GF-D8 (cell line): ENCODE measurements at regions not wholly inside any gene's neighbourhood (a gene's known extent, or its start where the extent isn't known, plus 50 kb on each side); places are given as distances from the start of the nearest gene placed in this dataset.

Source experiments
- DNase-seq: peaks from one replicate; lab custom pipeline; 2025; lab: John Stamatoyannopoulos, UW

- DNase-seq = no peak
Observed at GRCh38 chr12:111110556-111110955, 190.2 kb upstream of the MYL2 start.

- no peak for DNase-seq
Observed at GRCh38 chr12:111108726-111109125, 188.3 kb upstream of the MYL2 start.

- no peak for DNase-seq
Observed at GRCh38 chr12:111107392-111108178, 187.2 kb upstream of the MYL2 start.

GRCh38 chr12:111105294-111105693 is 184.9 kb upstream of the MYL2 start:
- DNase-seq = no peak

GRCh38 chr12:111103583-111103982 is 183.2 kb upstream of the MYL2 start:
- no peak for DNase-seq

- DNase-seq = no peak
Observed at GRCh38 chr12:111102102-111102739, 181.8 kb upstream of the MYL2 start.

GRCh38 chr12:111101003-111101402 is 180.6 kb upstream of the MYL2 start:
- DNase-seq = no peak

- no peak for DNase-seq
Observed at GRCh38 chr12:111100554-111100953, 180.2 kb upstream of the MYL2 start.

- no peak for DNase-seq
Observed at GRCh38 chr12:111100003-111100402, 179.6 kb upstream of the MYL2 start.

GRCh38 chr12:111099186-111099585 is 178.8 kb upstream of the MYL2 start:
- DNase-seq = no peak

GRCh38 chr12:111094157-111095010 is 174.0 kb upstream of the MYL2 start:
- no peak for DNase-seq

GRCh38 chr12:111093428-111094142 is 173.2 kb upstream of the MYL2 start:
- no peak for DNase-seq

- no peak for DNase-seq
Observed at GRCh38 chr12:111091051-111091450, 170.7 kb upstream of the MYL2 start.

- DNase-seq = no peak
Observed at GRCh38 chr12:111089616-111090015, 169.2 kb upstream of the MYL2 start.

- DNase-seq = no peak
Observed at GRCh38 chr12:111088409-111088808, 168.0 kb upstream of the MYL2 start.

- DNase-seq = no peak
Observed at GRCh38 chr12:111086947-111087700, 166.7 kb upstream of the MYL2 start.

GRCh38 chr12:111085096-111085495 is 164.7 kb upstream of the MYL2 start:
- DNase-seq = no peak

GRCh38 chr12:111084605-111085004 is 164.2 kb upstream of the MYL2 start:
- DNase-seq = no peak

- no peak for DNase-seq
Observed at GRCh38 chr12:111084158-111084557, 163.8 kb upstream of the MYL2 start.

- DNase-seq = no peak
Observed at GRCh38 chr12:111081600-111081999, 161.2 kb upstream of the MYL2 start.

GRCh38 chr12:111078731-111079130 is 158.4 kb upstream of the MYL2 start:
- no peak for DNase-seq
